Fibroblast of lung (primary cell): ENCODE measurements at regions not wholly inside any gene's neighbourhood (a gene's known extent, or its start where the extent isn't known, plus 50 kb on each side); places are given as distances from the start of the nearest gene placed in this dataset.

Experiments used
- CTCF ChIP-seq, 2 donors: IDR thresholded peaks in 1 of 2; conservative IDR thresholded peaks in 1 of 2; 1 replicate in 1 of 2; 2 replicates in 1 of 2; pipeline ENCODE4 v1.5.1; 2011 to 2012; ENCODE audit warnings: low read length in 2 of 2, control low read depth in 1 of 2, inconsistent platforms in 1 of 2, low read depth in 1 of 2, mild to moderate bottlenecking in 1 of 2
- EZH2 ChIP-seq: IDR thresholded peaks from 2 replicates; pipeline ENCODE4 v1.5.1; 2012; ENCODE audit warnings: low read length, control low read depth, mild to moderate bottlenecking; ENCODE audit errors: missing control alignments

DNA sequence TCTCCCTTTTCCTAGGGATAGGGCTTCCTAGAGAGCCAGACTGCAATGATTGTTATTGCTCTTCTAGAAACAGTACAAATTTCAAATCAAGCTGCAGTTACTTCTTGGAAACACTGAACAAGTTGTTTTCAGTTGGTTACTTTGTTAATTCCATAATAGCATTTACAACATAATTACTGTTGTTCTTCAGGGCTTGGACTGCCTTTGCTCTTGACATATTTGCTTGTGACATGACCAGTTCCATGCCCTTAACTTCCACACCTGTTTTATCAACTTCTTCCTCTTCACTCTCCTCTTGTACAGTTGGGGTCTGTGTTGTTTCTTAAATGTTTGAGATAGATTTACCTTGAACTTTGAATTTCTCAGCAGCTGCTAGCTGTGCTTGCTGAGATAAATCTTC lies 104.4 kb downstream of the SEC23IP start:
- TF ChIP-seq CTCF (conservative IDR thresholded peaks at IDR 0.05 in 1 of 2, IDR thresholded peaks at IDR 0.05 in 1 of 2; ENCODE audit: low read depth in 1 of 2, low read length in 2 of 2) = no peak
- no peak for TF ChIP-seq EZH2
